Heart right ventricle (tissue), 16 donors: ENCODE measurements at regions not wholly inside any gene's neighbourhood (a gene's known extent, or its start where the extent isn't known, plus 50 kb on each side); places are given as distances from the start of the nearest gene placed in this dataset.

Source experiments
- ATAC-seq, 8 donors: fragments of 200-7000 bp; cut with Tn5 transposase; one replicate each; pipeline ENCODE4 v1.9.1; 2020; ENCODE audit warnings: mild to moderate bottlenecking in 8 of 8, moderate library complexity in 8 of 8, moderate number of reproducible peaks in 1 of 8
- DNase-seq, 2 donors: peaks; one replicate each; pipeline ENCODE4 v3.0.0-alpha.2; 2020
- H3K27ac ChIP-seq, 10 donors: fragments of 200-600 bp; sonication (generic) in 2 of 10; one replicate each; pipeline versions ENCODE4 v1.5.0 to v1.8.0; 2020 to 2022; ENCODE audit warnings: mild to moderate bottlenecking in 3 of 10
- H3K27me3 ChIP-seq, 7 donors: fragments of 200-600 bp; one replicate each; pipeline ENCODE4 v1.8.0; 2021 to 2022; ENCODE audit warnings: mild to moderate bottlenecking in 2 of 7
- H3K36me3 ChIP-seq, 9 donors: fragments of 200-600 bp; sonication (generic) in 1 of 9; one replicate each; pipeline versions ENCODE4 v1.5.0 to v1.8.0; 2020 to 2022; ENCODE audit warnings: mild to moderate bottlenecking in 2 of 9
- H3K4me1 ChIP-seq, 9 donors: fragments of 200-600 bp; sonication (generic) in 1 of 9; one replicate each; pipeline versions ENCODE4 v1.5.0 to v1.8.0; 2020 to 2022; ENCODE audit warnings: mild to moderate bottlenecking in 4 of 9
- H3K4me3 ChIP-seq, 10 donors: fragments of 200-600 bp; sonication (generic) in 2 of 10; one replicate each; pipeline versions ENCODE4 v1.5.0 to v1.8.0; 2020 to 2022; ENCODE audit warnings: mild to moderate bottlenecking in 7 of 10, moderate library complexity in 2 of 10
- H3K9me3 ChIP-seq, 11 donors: fragments of 200-600 bp in 10 of 11; sonication (generic) in 2 of 11; one replicate each; pipeline versions ENCODE4 v1.5.0 to v1.8.0; 2013 to 2022; ENCODE audit warnings: mild to moderate bottlenecking in 2 of 11, control low read depth in 1 of 11, moderate library complexity in 1 of 11
- WGBS, 2 donors: extraction: QIAGEN DNeasy Blood & Tissue Kit; methylation state at CpG; one replicate each; pipeline ENCODE4 v1.1.7; 2013; ENCODE audit warnings: inconsistent platforms in 1 of 2; 5-methylcytosine and 5-hydroxymethylcytosine counted together
- intact Hi-C, 10 donors: fragments of 100-400 bp; cut with DNase I; formaldehyde crosslinking; loops; one replicate each; pipeline versions ENCODE4 v1.11.1 to v1.14.2; 2022
- TF ChIP-seq, protein P1 (sequence below), 9 donors: fragments of 200-600 bp; sonication (generic) in 2 of 9; IDR thresholded peaks; one replicate each; pipeline versions ENCODE4 v1.5.0 to v1.8.0; 2021 to 2022; ENCODE audit warnings: antibody characterized with exemption in 9 of 9, mild to moderate bottlenecking in 5 of 9, moderate library complexity in 1 of 9
- donor health status: Arrhythmogenic right ventricular cardiomyopathy.
- donor health status: ischemic (EF 13 %, LVEDD 7.1; RV severe dilation, severe dysfunction).
- donor health status: healthy with polysubstance abuse.
- donor health status: DM: no; HTN: yes; CAD: no.
- donor health status: DM: no; HTN: no; CAD: no.
- donor health status: ischemic (EF 25% LVEDD 6.9; RV normal size, moderate dysfunction).
- donor health status: ischemic (EF 25% LVEDD 5.7; RV mildly dilated, moderate dysfunction).
- donor health status: healthy.
- donor health status: DM: yes; HTN: yes; CAD: no.
- donor health status: Ischemic cardiomyopathy.
- donor health status: ischemic (EF 35%, LVEDD 5.7; RV mildly dilated, moderate dysfunction).
- donor health status: nonischemic (EF 11% LVEDD 7.7; RV severe dilation, severe dysfunction).
- donor health status: DM: yes; HTN: yes; CAD: no.
- donor health status: PGD.
- donor health status: ischemic (EF 29% LVEDD 5.4; RV normal size, mild dysfunction).
- donor health status: nonischemic (EF 23%, LVEDD 6.1; RV moderate dilation, normal function).

DNA sequence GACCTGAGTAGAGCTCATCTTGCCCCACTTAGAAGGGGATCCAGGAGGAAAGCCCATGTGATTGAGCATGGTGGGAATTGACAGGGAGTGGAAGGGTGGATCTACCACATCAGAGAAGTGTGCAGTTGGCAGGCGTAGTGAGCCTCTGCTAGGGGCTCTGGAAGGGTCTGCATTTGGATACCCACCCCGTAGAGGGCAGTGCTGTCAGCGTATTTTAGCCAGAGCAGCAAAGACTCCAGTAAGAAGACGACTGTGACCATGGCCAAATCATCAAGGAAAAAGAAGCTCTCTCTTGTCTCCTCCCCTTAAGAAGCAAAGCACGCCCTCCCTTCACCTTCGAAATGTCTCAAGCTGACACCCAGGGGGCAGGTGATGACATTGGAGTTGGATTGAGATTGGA lies 68.8 kb upstream of the INHBA start:
- 65 to 70% methylated on average over 6 of the region's 6 CpGs for WGBS, 2 donors
- no peak overlapping the region for H3K27ac ChIP-seq
- TF ChIP-seq, protein P1, sequence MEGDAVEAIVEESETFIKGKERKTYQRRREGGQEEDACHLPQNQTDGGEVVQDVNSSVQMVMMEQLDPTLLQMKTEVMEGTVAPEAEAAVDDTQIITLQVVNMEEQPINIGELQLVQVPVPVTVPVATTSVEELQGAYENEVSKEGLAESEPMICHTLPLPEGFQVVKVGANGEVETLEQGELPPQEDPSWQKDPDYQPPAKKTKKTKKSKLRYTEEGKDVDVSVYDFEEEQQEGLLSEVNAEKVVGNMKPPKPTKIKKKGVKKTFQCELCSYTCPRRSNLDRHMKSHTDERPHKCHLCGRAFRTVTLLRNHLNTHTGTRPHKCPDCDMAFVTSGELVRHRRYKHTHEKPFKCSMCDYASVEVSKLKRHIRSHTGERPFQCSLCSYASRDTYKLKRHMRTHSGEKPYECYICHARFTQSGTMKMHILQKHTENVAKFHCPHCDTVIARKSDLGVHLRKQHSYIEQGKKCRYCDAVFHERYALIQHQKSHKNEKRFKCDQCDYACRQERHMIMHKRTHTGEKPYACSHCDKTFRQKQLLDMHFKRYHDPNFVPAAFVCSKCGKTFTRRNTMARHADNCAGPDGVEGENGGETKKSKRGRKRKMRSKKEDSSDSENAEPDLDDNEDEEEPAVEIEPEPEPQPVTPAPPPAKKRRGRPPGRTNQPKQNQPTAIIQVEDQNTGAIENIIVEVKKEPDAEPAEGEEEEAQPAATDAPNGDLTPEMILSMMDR (IDR thresholded peaks at IDR 0.05): no peak
- no peaks in the 10 kb centered on the region for H3K36me3 ChIP-seq
- DNase-seq (no peak), ATAC-seq (no peak)
- intact Hi-C loops: no loop called here
- H3K4me3 ChIP-seq: no peak overlapping the region
- H3K4me1 ChIP-seq: no peaks in the 10 kb centered on the region
- H3K27me3 ChIP-seq: no peaks in the 10 kb centered on the region
- H3K9me3 ChIP-seq: peaks cover 0 to 6% (median 0%) of the 10 kb centered on the region in 11 donors

GRCh38 chr7:41769162-41769561 lies 66.3 kb upstream of the INHBA start:
- TF ChIP-seq, protein P1 (IDR thresholded peaks at IDR 0.05): no peak

DNA sequence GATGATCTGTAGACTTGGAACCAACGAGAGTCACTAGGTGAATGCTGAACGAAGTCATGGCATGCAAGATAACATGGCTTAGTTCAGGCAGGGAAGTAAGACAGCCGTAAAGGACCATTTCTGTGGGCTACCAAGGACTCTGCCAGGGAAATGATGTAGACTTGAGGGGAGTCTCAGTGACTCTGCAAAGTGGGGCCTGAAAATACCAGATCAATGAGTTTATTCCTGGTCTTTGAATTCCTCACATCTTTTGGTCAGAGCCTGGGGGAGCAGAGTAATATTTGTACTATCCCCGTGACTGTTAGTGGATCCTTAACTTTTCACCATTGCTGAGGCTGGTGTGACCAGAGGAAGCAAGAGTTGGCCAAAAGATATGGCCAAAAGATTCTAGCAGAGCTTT lies 60.7 kb upstream of the INHBA start:
- Histone ChIP-seq H3K9me3 (peaks cover 0 to 4% (median 0%) of the 10 kb centered on the region in 11 donors), H3K36me3 (no peaks in the 10 kb centered on the region), H3K4me1 (no peaks in the 10 kb centered on the region), H3K4me3 (no peak overlapping the region), H3K27me3 (no peaks in the 10 kb centered on the region), H3K27ac (no peak overlapping the region)
- TF ChIP-seq, protein P1 (IDR thresholded peaks at IDR 0.05): no peak
- intact Hi-C loops: no loop called here
- no peak for DNase-seq
- 91 to 95% methylated on average over 4 of the region's 4 CpGs for WGBS, 2 donors
- no peak for ATAC-seq

More at GRCh38 chr7:41769162-41769561, 66.3 kb upstream of the INHBA start:
- no peak for ATAC-seq
- WGBS, 2 donors: 83 to 88% methylated on average over 4 of the region's 4 CpGs
- H3K27ac ChIP-seq: no peak overlapping the region
- H3K4me3 ChIP-seq: no peak overlapping the region
- H3K36me3 ChIP-seq: no peaks in the 10 kb centered on the region
- intact Hi-C loops: no loop called here
- no peak for DNase-seq
- no peaks in the 10 kb centered on the region for H3K4me1 ChIP-seq
- peaks cover 0 to 6% (median 0%) of the 10 kb centered on the region in 11 donors for H3K9me3 ChIP-seq
- H3K27me3 ChIP-seq: no peaks in the 10 kb centered on the region

GRCh38 chr7:41762641-41763040 lies 59.8 kb upstream of the INHBA start:
- no peak overlapping the region for H3K27ac ChIP-seq
- TF ChIP-seq, protein P1 (IDR thresholded peaks at IDR 0.05): no peak
- H3K36me3 ChIP-seq: no peaks in the 10 kb centered on the region
- no peak for DNase-seq
- H3K4me3 ChIP-seq: no peak overlapping the region
- H3K4me1 ChIP-seq: no peaks in the 10 kb centered on the region
- intact Hi-C loops: no loop called here
- peaks cover 0 to 5% (median 0%) of the 10 kb centered on the region in 11 donors for H3K9me3 ChIP-seq
- ATAC-seq: no peak
- H3K27me3 ChIP-seq: no peaks in the 10 kb centered on the region
